DMS79 treated with DMSO at 0.1 percent for 48 hours (cell line): ENCODE measurements at regions not wholly inside any gene's neighbourhood (a gene's known extent, or its start where the extent isn't known, plus 50 kb on each side); places are given as distances from the start of the nearest gene placed in this dataset.
A peak's percentile ranks its signal among the peaks of the same experiment; 100 is the strongest.

Experiments
- DNase-seq: peaks from one replicate; lab custom pipeline; 2025; lab: John Stamatoyannopoulos, UW

- peak; percentile 23 for DNase-seq
Observed at GRCh38 chr12:68451261-68452077, 119.3 kb upstream of the MDM1 start.

GRCh38 chr12:68452078-68452715 is 120.0 kb upstream of the MDM1 start:
- no peak for DNase-seq

- no peak for DNase-seq
Observed at GRCh38 chr12:68453278-68453677, 121.1 kb upstream of the MDM1 start.

DNA sequence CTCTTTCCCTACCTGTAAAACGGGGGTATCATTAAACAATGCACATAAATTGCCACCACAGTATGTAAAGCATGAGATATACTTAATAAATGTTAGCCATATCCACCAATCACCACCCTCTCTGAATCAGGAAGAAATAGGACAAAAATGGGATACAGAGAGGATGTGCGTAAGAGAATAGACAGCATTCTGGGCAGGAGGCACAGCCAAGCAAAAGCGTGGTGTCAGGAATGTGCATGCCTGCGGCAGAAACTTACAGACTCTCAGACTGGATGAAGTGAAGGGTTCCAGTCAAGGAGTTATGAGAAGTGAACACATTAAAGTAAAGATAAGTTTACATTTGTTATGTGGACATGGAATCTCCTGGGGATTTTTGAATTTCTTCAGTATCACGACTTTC is 121.7 kb upstream of the MDM1 start:
- no peak for DNase-seq

GRCh38 chr12:68454892-68455291 is 122.7 kb upstream of the MDM1 start:
- no peak for DNase-seq

DNA sequence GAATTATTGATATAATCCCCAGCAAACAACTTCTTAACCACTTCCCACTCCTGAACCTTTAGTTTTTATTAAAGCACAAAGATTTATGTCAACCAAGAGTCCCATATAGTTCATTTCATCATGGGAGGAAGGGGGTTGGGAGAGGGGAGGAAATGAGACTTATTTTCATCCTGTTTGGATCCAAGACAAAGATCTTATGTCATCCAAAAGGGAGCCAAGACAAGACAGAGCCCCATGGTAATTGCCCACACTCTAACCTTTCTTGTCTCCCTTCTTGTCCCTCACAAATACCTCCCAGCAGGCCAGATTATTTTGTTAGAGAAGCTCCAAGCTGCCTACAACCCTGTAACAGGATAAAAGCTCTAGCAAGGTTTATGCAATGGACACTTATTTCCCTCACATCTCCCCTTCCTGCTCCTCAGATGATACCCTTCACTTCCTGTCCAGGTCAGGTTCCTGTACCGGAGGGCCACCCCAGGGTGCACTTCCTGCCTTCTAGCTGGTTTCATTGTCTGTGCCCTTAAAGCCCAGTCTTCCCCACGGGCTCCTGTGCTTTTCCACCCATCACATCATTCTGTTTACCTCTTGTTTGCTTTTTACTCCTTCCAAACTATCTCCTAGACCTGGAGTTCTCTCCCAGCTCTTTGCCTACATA is 123.7 kb upstream of the MDM1 start:
- DNase-seq = no peak

GRCh38 chr12:68458866-68459265 is 126.7 kb upstream of the MDM1 start:
- DNase-seq = no peak

DNA sequence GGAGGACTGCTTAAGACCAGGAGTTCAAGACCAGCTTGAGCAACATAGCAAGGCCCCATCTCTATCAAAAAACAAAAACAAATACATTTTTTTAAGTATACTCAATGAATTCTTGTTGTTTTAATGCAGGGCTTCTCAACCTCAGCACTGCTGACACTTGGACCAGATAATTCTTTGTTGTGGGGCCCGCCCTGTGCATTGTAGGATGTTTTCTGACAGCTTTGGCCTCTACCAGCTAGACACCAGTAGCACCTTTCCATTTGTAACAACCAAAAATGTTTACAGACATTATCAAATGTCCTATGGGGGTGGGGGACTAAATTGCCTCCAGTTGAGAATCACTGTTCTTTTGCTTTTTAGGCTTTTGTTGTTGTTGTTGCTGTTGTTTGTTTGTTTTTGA is 128.1 kb upstream of the MDM1 start:
- no peak for DNase-seq

- DNase-seq = no peak
Observed at GRCh38 chr12:68461645-68462044, 129.5 kb upstream of the MDM1 start.

DNA sequence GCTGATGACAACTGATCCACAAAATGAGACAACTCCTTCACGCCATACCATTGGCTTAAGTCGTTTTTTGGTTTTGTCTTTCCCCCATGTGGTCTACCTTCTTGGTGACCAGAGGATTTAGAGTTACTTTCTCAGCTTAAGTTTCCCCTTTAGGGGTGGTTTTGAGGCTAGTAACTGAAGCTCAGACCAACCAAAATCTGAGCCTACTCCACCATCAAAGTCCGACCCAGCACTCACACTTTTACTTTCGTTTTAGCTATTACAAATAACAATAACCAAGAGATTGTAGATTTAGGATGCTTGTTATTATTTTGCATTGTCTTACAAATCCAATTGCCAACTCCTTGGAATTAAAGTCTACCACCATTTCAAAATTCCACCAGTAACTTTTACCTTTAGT is 130.6 kb upstream of the MDM1 start:
- DNase-seq = no peak

- no peak for DNase-seq
Observed at GRCh38 chr12:68465227-68465626, 133.1 kb upstream of the MDM1 start.

- no peak for DNase-seq
Observed at GRCh38 chr12:68467514-68467913, 135.4 kb upstream of the MDM1 start.

DNA sequence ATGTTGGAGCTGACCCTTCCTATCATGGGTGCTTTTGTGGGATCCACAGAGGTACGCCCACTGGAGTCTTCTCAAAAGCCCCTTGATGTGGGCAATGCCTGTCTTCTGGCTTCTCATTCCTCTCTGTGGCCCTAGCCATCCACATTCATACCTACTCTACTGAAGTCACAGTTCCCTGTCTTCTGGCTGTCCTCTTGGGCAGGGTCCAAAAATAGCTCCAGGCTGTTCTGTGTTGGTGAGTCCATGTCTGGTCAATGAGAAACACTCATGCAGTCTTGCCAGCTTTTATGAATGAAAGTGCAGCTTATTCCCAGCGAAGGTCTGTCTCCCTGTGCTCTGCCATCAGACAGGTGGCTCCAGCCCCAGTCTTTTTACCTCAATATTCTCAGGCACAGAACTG is 135.9 kb upstream of the MDM1 start:
- DNase-seq = no peak

DNA sequence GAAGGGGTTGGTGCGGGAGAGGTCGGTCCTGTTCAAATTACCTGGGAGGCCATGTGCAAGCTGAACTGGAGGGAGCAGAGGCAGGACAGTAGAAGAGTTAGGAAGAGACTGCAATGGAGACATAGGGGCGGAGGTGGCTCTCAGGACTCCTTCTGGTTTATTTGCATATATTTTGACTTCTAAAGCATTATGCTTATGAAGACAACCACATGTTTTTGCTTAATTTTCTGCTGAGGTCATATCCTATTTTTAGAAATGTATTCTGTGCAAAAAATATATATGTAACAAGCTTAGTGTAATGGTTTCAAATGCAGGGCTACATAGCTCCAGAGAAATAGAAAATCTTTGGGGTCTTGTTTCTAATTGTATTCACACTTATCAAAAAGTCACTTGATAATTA is 137.0 kb upstream of the MDM1 start:
- no peak for DNase-seq

GRCh38 chr12:68470664-68471328 is 138.6 kb upstream of the MDM1 start:
- no peak for DNase-seq

DNA sequence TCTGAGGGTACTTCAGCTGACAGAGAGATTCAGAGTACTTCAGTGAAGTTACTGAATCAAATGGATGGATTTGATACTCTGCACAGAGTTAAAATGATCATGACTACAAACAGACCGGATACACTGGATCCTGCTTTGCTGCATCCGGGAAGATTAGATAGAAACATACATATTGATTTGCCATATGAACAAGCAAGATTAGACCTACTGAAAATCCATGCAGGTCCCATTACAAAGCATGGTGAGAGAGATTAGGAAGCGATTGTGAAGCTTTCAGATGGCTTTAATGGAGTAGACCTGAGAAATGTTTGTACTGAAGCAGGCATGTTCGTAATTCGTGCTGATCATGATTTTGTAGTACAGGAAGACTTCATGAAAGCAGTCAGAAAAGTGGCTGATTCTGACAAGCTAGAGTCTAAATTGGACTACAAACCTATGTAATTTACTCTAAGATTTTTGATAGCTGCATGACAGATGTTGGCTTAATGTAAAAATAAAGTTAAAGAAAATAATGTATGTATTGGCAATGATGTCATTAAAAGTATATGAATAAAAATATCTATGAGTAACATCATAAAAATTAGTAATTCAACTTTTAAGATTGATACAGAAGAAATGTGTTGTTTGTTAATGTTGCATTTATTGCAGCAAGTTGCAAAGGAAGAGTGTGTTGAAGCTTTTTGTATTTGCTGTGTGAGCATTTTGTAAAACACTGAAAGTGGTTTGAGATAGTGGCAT is 136.1 kb upstream of the RAP1B start:
- no peak for DNase-seq

DNA sequence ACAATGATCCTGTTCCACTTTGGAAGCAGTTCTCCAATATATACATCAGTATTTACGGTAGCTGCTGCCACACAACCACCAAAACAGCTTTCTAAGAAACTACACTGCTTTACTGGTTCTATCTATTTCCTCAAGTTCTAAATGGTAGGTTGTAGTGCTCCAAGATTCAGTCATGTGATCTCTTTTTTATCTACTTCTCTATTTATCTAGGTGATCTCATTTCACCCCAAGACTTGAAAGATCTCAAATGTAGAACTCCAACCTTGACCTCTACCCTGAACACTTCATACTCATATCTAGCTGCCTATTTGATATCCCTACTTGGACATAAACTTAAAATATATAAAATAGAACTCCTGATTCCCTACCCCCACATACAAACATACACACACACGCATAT is 133.9 kb upstream of the RAP1B start:
- no peak for DNase-seq

DNA sequence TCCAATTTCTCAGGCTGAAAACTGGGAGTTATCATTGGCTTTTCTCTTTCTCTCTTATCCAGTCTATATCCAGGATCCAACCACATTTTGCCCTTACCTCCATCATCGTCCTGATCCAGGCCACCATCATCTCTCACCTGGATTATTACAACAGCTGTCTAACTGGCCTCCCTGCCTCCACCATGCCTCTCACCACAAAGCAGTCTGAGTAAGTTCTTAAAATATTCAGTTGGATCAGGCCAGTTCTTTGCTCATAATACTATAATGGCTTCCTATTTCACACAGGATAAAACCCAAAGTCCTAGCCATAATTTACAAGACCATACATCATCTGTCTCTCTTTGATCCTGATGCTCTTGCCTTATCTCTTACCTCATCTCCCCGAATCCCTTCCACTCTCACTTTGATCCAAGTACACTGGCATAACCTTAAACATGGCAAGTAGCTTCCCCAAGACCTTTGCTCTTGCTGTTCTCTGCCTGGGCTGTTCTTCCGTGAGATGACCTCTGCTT is 133.4 kb upstream of the RAP1B start:
- no peak for DNase-seq

GRCh38 chr12:68477906-68478305 is 132.8 kb upstream of the RAP1B start:
- no peak for DNase-seq

GRCh38 chr12:68478516-68479260 is 132.0 kb upstream of the RAP1B start:
- DNase-seq = no peak

DNA sequence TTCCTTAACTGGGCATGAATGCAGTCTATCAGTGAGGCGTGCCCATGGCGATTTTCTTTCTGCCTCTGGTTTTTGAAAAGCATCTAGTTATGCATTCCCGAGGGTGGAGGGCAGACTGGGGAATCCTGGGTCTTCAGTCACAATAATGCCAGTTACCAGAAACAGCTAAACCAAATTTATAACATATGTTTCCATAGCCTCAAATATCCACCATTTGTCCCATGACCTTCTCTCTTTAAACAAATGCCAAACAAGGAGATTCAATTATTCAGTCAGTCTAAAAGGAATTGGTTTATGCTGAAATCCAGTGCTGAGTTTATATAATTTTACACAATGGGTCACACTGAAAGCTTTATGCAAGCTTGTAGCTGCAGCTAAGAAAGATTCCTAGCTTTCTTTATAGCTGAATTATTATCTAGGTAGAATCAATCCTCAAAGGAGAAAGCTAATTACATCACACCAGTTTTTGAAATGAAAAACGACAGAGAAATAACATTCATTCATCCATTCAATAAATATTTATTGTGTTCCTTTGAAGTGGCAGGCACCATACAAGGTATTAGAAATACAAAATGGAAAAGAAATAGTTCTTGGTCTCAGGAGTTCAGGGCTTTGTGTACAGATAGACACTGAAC is 131.3 kb upstream of the RAP1B start:
- DNase-seq = no peak
